Hepatic stellate cell (primary cell): ENCODE measurements at regions not wholly inside any gene's neighbourhood (a gene's known extent, or its start where the extent isn't known, plus 50 kb on each side); places are given as distances from the start of the nearest gene placed in this dataset.

Source experiments
- DNase-seq: peaks from one replicate; pipeline ENCODE4 v3.0.0; 2011; ENCODE audit warnings: low spot score

GRCh38 chr10:128422999-128423398, 296.8 kb upstream of the MKI67 start:
- DNase-seq: no peak

- no peak for DNase-seq
Observed at GRCh38 chr10:128429321-128429720, 303.1 kb upstream of the MKI67 start.

- no peak for DNase-seq
Observed at GRCh38 chr10:128429835-128430513, 303.8 kb upstream of the MKI67 start.

- no peak for DNase-seq
Observed at GRCh38 chr10:128431083-128431482, 304.9 kb upstream of the MKI67 start.

GRCh38 chr10:128431506-128431905, 305.3 kb upstream of the MKI67 start:
- no peak for DNase-seq

GRCh38 chr10:128432011-128432410, 305.8 kb upstream of the MKI67 start:
- DNase-seq: no peak

GRCh38 chr10:128432423-128432822, 306.2 kb upstream of the MKI67 start:
- no peak for DNase-seq

- DNase-seq: no peak
Observed at GRCh38 chr10:128435811-128436210, 309.6 kb upstream of the MKI67 start.

GRCh38 chr10:128437786-128438345, 311.6 kb upstream of the MKI67 start:
- DNase-seq: no peak

- no peak for DNase-seq
Observed at GRCh38 chr10:128438417-128439063, 312.3 kb upstream of the MKI67 start.

- DNase-seq: no peak
Observed at GRCh38 chr10:128440513-128441160, 314.4 kb upstream of the MKI67 start.

GRCh38 chr10:128443925-128444518, 317.8 kb upstream of the MKI67 start:
- no peak for DNase-seq

- no peak for DNase-seq
Observed at GRCh38 chr10:128448796-128449195, 322.6 kb upstream of the MKI67 start.

GRCh38 chr10:128451879-128452278, 325.7 kb upstream of the MKI67 start:
- DNase-seq: no peak

- no peak for DNase-seq
Observed at GRCh38 chr10:128456271-128456670, 330.0 kb upstream of the MKI67 start.

GRCh38 chr10:128457136-128457535, 330.9 kb upstream of the MKI67 start:
- no peak for DNase-seq

GRCh38 chr10:128461991-128462390, 335.8 kb upstream of the MKI67 start:
- DNase-seq: no peak

GRCh38 chr10:128462844-128463243, 336.6 kb upstream of the MKI67 start:
- no peak for DNase-seq

- no peak for DNase-seq
Observed at GRCh38 chr10:128463991-128464760, 338.0 kb upstream of the MKI67 start.

- no peak for DNase-seq
Observed at GRCh38 chr10:128465697-128466096, 339.5 kb upstream of the MKI67 start.

GRCh38 chr10:128466831-128467371, 340.7 kb upstream of the MKI67 start:
- DNase-seq: no peak

- DNase-seq: no peak
Observed at GRCh38 chr10:128468462-128468861, 342.2 kb upstream of the MKI67 start.
